ENCODE measurements at regions not wholly inside any gene's neighbourhood (a gene's known extent, or its start where the extent isn't known, plus 50 kb on each side); places are given as distances from the start of the nearest gene placed in this dataset.

GRCh38 chr16:7236824-7237410, 95.7 kb upstream of the RBFOX1 start:
- TF ChIP-seq RAD21 (IDR thresholded peaks at IDR 0.05; ENCODE audit: low read depth) = no peak
- TF ChIP-seq REST (IDR thresholded peaks at IDR 0.05; ENCODE audit: low read depth) = no peak
- no peak for TF ChIP-seq MAX (IDR thresholded peaks at IDR 0.05)
- TF ChIP-seq NFIC (IDR thresholded peaks at IDR 0.05) = no peak
- TF ChIP-seq TEAD4 (IDR thresholded peaks at IDR 0.05) = no peak
- no peak for TF ChIP-seq CEBPB (IDR thresholded peaks at IDR 0.05)

Measured in Ishikawa (cell line).